Right ventricle myocardium superior (tissue), 1 donor: ENCODE measurements at regions not wholly inside any gene's neighbourhood (a gene's known extent, or its start where the extent isn't known, plus 50 kb on each side); places are given as distances from the start of the nearest gene placed in this dataset.

ENCODE experiments used
- ATAC-seq: fragments of 200-7000 bp; cut with Tn5 transposase; one replicate; pipeline ENCODE4 v1.9.1; 2020; ENCODE audit warnings: mild to moderate bottlenecking; ENCODE audit not compliant: poor library complexity
- DNase-seq: peaks from one replicate; pipeline ENCODE4 v3.0.0-alpha.2; 2020
- intact Hi-C: fragments of 100-400 bp; cut with DNase I; formaldehyde crosslinking; loops from one replicate; pipeline ENCODE4 v1.11.2; 2022
- donor health status: DM: no; HTN: yes; CAD: no; lungs with severe emphysema.

DNA sequence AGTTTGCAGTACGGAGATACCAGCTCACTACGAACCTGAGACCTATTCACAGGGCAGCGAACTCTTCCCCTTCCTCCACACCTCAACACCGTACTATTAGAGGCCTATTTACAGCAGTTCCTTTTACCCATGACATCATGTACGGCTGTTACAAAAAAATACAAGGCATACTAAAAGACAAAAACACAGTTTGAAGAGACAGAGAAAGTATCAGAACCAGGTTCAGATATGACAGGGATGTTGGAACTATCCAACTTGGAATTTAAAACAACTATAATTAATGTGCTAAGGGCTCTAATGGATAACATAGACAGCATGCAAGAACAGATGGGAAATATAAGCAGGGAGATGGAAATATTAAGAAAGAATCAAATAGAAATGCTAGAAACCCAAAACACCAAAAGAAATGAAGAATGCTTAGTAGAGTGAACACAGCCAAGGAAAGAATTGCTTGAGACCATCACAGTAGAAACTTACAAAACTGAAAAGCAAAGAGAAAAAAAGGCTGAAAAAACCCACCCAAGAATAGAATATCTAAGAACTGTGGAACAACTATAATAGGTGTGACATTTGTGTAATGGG lies 99.2 kb upstream of the ZNF521 start:
- DNase-seq (no peak), ATAC-seq (no peak)
- intact Hi-C loops, result no loop called here

DNA sequence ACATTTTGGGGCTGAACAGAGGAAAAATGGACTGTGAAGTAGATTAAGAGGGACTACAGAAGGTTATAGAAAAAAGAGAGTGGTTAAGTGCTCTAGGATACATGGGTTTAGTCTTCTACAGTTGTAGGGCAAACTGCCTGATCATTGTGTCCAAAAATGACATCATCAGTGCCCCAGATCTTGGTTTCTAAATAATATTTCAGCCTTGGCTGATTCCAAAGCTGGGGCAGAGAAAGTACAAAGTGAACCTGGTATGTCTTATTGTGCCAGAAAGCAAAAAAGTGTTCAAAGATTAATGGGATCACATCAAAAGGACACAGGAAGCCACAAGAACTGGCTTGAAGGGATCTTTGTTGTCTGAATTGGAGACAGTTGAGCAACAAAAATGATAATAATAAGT lies 97.1 kb upstream of the ZNF521 start:
- DNase-seq (no peak), ATAC-seq (no peak)
- intact Hi-C loops, result no loop called here

DNA sequence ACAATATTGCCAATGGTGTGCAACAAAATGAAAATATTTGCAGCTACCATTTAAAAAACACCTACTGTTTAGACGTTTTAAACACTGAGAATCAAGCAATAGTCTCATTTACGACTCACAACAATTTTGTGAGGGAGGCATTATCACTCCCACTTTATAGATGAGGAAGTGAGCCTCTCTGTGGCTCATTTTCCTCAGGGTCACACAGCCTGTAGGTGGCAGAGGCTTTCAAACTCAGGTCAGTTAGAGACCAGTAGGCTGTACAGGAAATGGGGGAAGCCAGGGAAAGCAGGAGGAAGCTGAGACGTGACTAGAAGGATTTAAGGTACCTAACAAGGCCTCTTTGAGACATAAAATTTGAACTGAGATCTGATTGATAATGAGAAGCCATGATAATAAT lies 95.0 kb upstream of the ZNF521 start:
- ATAC-seq (no peak), DNase-seq (no peak)
- intact Hi-C loops, result no loop called here

DNA sequence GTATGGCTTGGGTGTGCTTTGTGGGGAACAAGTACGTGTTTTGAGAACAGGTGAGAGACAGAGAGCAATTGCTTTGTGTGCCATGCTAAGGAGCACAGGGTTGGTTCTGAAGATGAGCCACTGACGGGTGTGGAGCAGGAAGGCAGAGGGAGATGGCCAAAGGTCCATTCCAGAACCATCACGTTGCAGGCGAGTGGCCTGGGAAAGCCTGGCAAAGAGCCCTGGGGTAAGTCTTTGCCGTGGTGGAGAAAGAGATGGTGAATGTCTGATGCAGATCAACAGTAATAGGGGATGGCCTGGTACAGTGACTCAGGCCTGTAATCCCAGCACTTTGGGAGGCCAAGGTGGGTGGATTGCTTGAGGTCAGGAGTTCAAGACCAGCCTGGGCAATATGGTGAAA lies 93.5 kb upstream of the ZNF521 start:
- intact Hi-C loops, result no loop called here
- DNase-seq (no peak), ATAC-seq (no peak)

DNA sequence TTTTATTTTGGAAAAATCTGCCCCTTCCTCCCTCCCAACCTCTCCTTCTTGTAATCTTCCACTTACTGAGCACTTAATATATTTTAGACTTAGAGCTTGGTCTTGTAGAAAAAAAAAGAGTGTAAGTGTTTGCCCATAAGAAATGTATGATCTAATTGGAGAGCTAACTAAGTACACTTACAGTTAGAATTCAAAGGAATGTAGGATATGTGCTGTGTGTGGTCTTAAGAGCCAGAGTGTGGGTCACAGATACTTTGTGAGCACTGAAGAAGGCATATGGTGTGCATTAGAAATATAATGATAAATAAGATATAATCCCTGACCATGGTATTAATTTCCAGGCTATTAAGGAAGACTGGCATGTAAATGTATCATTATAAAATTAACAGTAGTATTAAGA lies 91.8 kb upstream of the ZNF521 start:
- intact Hi-C loops, result no loop called here
- no peak for DNase-seq

DNA sequence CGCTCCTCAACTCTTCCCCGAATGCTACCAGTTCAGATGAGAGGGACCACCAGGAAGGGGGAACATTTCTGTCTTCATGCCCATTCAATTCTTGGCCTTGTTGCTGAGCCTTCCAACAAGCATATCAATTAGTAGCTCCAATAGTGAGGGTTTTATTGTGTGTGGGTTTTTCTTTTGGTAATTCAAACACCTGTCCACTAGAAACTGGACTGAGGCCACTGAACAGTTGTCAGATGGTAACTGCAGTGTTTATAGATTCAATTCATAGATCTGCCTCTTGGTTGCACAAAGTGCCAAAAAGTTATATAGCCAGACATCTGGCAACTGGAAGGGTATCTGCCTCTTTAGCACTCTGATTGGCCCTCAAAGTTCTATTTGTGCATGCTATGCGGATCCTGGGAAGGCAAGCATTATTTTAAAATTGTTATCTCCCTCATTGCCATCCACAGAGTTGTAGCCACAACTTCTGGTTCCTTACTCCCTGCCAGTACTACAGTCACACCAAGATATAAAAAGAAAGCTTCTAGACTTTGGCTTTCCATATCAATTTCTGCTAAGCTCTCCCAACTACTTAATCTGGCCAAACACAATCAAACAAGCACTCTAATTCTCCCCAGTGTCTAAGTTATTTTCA lies 83.3 kb upstream of the ZNF521 start:
- no peak for ATAC-seq

More for the DNA sequence above, 91.8 kb upstream of the ZNF521 start:
- no peak for ATAC-seq

DNA sequence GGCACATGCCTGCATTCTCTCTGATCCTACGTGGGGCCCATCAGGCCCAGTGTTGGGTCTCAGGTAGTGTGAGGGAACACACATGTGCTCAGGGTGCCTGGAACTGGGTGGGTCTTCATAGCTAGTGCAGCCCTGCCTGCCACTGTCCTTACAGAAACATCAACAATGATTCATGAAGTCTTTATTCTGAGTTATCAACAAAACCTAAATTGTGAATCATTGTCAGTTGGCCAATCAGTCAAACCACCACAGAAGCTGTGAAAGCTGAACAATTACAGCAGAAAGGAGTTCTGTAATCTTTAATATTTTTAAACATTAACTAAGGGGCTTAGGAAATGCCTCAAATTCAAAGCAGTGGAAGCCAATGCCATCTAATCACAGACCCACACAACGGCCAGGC lies 82.8 kb upstream of the ZNF521 start:
- no peak for ATAC-seq
- intact Hi-C loops, result no loop called here

More for the DNA sequence above, 83.3 kb upstream of the ZNF521 start:
- no peak for DNase-seq
- intact Hi-C loops, result no loop called here

DNA sequence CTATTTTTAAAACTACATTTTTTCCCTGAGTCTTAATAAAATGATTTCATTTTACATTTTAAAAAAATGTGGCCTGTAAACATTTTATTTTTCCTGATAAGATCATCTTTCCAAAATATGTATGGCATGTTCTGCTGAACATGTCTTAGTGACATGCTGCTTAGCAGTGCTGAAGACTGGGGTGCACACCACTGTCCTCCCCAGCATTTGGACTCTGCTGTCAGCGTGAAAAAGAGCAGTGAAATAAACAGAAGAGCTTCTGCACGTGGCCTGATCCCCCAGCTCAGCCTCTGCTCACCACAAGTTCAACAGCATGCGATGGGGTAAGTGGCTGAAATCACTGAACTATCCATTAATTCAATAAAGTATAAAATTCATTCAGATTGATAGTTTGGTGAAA lies 81.6 kb upstream of the ZNF521 start:
- ATAC-seq, result no peak
- intact Hi-C loops, result no loop called here
- DNase-seq, result no peak

More for the DNA sequence above, 82.8 kb upstream of the ZNF521 start:
- no peak for DNase-seq

DNA sequence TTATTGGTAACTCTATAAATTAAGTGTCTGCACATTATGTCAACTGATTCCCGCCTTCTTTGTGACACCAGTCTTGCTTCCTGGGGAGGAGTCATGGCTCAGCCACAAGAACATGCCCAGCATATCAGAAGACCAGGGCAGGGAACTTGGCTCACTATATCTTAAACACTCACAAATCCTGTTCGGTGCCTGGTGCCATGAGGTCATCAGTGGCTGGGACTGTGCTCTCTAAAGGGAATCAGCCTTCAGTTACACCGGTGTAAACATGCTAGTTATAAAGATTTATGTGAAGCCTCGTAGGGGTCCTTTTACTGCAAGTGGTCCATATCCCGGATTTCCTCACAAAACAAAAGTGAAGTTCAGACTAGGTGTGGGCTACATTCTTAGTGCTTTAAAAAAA lies 73.1 kb upstream of the ZNF521 start:
- ATAC-seq (no peak), DNase-seq (no peak)
- intact Hi-C loops, result no loop called here

DNA sequence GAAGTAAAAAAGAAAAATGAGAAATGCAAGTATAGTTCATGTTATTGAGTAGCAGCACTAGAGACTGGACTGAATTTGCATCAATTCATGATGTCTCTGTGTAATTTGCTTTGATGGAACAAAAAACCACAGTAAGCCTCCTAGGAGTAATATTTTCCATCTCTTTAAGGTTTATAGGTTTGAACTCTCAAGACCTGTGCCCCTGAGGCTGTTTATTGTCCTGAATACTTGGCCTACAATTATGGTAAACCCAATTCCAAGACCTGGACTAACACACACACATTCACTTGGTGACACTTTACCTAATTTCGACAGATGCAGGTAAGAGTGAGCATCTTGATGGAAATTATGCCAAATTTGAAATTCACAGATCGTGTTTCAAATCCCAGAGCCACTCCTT lies 71.8 kb upstream of the ZNF521 start:
- intact Hi-C loops, result no loop called here
- DNase-seq (no peak), ATAC-seq (no peak)

DNA sequence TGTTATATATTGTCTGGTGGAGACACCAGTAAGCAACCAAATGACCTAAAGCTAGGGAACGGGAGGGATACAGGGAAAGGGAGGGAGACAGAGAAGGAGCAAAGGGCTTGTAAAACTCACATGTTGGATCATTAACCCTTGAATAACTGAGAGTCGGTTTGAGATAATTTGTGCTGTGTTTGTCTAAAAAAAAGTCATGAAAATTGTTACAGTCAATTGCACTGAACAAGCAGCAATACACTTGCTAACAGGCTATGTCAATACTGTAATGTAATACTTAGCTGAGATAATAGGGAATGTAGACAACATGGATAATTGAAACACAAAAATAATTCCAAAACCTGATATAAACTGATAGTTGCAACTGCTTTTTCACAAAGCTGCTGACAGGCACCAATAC lies 71.3 kb upstream of the ZNF521 start:
- no peak for DNase-seq
- ATAC-seq, result no peak
- intact Hi-C loops, result no loop called here

DNA sequence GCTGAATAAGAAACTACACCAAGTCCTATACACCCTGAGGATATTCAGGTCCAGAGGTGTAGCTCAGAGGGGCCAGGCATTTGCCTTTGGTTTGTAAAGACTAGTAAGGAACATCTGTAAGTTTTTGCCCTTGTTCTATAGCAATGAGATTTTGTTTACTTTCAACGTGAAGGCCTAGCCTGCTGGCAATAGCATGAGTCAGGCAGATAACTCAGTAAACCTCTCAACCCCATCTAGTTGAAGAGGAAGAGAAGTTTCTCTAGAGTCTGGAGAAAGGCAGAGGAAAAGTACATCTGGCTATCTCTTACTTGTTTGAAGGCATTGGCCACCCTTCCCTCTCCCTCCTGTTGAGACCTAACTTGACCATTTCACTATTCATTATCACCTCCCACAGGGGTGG lies 70.3 kb upstream of the ZNF521 start:
- intact Hi-C loops, result no loop called here
- no peak for ATAC-seq
- no peak for DNase-seq

DNA sequence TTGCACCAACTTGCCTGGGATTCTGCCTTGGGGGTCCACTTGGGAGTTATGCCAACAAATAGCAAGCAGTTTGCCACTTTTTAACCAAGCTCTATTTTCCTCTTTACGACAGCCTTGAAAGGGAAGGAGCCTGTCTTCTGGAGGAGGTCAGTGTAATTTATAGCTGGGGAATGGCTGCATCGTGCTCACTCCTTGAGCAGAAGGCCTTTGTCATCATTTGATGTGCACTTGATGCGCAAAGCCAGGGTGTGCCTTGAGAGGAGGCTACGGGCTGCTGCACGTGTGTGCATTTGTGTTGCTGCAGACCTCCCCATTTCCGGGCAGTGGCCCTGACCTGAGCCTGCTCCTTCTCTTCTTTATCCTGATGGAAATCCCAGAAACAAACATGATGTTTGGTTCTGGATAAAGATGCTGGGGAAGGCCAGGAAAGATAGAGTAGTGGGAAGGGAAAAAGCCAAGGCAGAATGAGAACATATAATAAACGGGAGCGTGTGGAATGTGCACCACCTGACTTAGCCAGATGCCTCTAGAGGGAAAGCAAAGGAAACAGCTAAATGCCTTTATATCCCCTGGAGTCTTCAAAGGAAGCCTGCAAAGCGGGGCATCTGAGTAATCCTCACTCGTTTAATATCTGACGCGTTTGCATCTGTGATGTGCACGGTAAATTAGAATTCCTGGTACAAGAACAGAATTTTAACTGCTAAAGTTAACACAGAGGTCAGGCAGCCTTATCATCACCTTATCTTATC lies 68.3 kb upstream of the ZNF521 start:
- intact Hi-C loops, result no loop called here
- ATAC-seq (no peak), DNase-seq (no peak)

DNA sequence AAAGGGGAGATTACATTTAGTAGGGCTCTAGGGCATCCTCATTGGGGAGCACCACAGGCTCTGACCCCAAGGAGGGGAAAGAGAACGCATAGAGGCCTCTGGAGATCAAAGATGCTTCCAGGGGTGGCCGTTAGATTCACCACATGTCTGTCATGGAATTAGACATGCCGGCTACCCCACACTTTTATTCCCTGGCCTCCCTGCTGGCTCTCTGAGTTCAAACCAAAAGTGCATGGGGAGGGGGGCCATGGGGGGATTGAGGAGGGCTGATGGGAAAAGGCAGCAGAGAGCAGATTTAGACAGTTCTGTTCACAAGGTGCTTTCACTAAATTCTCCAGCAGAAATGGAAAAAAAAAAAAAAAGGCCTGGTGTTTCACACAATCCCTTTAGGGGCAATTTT lies 64.4 kb upstream of the ZNF521 start:
- DNase-seq, result no peak
- ATAC-seq, result no peak
- intact Hi-C loops, result no loop called here

DNA sequence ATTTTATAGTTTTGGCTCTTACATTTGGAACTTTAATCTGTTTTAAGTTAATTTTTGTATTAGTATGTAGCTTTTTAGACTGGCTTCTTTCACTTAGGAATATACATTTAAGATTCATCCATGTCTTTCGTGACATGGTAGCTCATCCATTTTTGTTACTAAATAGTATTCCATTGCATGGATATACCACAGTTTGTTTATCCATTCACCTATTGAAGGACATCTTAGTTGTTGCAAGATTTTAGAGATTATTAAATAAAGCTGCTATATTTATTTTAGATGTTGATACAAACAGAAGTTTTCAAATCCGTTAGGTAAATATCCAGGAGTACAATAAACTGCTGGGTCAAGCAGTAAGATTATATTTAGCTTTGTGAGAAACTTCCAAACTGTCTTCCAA lies 58.0 kb upstream of the ZNF521 start:
- no peak for DNase-seq
- intact Hi-C loops, result no loop called here
- ATAC-seq, result no peak

DNA sequence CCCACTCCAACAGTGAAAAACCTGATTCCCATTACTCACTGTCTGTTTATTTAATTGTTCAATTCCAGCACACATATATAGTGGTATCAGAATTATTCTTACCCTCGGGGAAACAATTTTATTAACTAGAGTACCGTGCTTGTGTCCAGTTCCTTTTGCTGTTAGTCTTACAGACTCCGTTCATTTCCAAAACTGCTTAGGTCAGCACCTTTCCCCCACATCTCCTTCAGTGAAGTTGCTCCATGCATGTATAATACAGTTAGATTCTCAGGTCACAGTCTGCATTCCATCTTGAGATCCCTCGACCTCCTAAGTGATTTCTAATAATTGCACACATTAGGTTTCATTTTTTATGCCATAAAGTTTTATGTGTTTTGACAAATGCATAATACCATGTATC lies 56.3 kb upstream of the ZNF521 start:
- ATAC-seq, result no peak
- no peak for DNase-seq
- intact Hi-C loops, result no loop called here
